ENCODE measurements at regions not wholly inside any gene's neighbourhood (a gene's known extent, or its start where the extent isn't known, plus 50 kb on each side); places are given as distances from the start of the nearest gene placed in this dataset.

DNA sequence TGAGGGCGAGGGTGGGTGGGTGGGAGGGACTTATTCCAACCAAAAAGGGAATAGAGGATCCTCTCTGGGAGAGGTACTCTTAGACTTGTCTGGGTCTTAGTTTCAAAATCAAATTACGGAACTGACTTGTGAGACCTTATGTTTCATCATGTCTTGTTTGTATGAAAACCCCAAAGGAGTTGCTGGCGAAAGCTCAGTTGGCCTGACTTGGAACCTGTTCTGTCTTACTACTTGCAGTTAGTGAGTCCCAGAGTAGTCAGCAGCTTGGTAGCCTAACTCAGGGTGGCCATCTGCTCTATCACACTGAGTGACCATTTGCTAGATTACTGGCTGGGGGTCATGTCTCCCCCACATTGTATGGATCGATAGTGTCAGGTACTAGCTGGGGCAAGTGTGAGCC, 114.9 kb upstream of the MOCS1 start:
- H3K27me3 Mint-ChIP-seq (ENCODE audit: insufficient read depth), result peaks cover 37% of the 10 kb centered on the region
- no peak for TF ChIP-seq CTCF (conservative IDR thresholded peaks at IDR 0.05)
- no peaks in the 10 kb centered on the region for H3K9me3 ChIP-seq (ENCODE audit: control insufficient read depth, low read length)
- no peaks in the 10 kb centered on the region for H3K36me3 Mint-ChIP-seq (ENCODE audit: low read depth)
- H3K9me3 Mint-ChIP-seq, result peaks cover 15% of the 10 kb centered on the region
- H3K27ac Mint-ChIP-seq, result no peak overlapping the region
- H3K4me1 ChIP-seq (ENCODE audit: control insufficient read depth, insufficient read depth, low read length), result no peaks in the 10 kb centered on the region
- no peak overlapping the region for H3K9ac ChIP-seq (ENCODE audit: extremely low read depth, low read length, poor library complexity, severe bottlenecking)
- H3K36me3 ChIP-seq (ENCODE audit: control insufficient read depth, insufficient read depth, low read length), result no peaks in the 10 kb centered on the region
- H3K27me3 ChIP-seq (ENCODE audit: control insufficient read depth, insufficient read depth, low read length, poor library complexity, severe bottlenecking), result peaks cover 38% of the 10 kb centered on the region
- H3K4me3 ChIP-seq (ENCODE audit: low read length), result no peak overlapping the region
- DNase-seq, result no peak
- H3K4me1 Mint-ChIP-seq, result no peaks in the 10 kb centered on the region
- no peak overlapping the region for H3K4me3 Mint-ChIP-seq
- no peak overlapping the region for H3K27ac ChIP-seq (ENCODE audit: low read depth, low read length)
- WGBS, 2 experiments (ENCODE audit: insufficient coverage in 1 of 2, insufficient read length in 1 of 2), result 86 to 95% methylated on average over 2 to 4 of the region's 4 CpGs

DNA sequence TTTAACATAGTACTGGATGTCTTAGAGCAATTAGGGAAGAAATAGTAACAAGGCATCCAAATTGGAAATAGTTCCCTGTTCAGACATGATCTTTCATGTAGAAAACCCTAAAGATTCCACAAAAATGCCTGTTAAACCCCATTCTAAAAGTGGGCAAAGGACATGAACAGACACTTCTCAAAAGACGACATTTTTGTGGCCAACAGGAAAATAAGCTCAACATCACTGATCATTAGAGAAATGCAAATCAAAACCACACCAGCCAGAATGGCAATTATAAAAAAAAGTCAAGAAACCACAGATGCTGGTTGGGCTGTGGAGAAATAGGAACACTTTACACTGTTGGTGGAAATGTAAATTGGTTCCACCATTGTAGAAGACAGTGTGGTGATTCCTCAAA, 109.9 kb upstream of the MOCS1 start:
- Mint-ChIP-seq H3K9me3 (peaks cover 11% of the 10 kb centered on the region), H3K27me3 (ENCODE audit: insufficient read depth) (peaks cover 28% of the 10 kb centered on the region), H3K27ac (no peak overlapping the region), H3K4me1 (no peaks in the 10 kb centered on the region), H3K36me3 (ENCODE audit: low read depth) (no peaks in the 10 kb centered on the region), H3K4me3 (no peak overlapping the region)
- WGBS, 2 experiments (ENCODE audit: insufficient coverage in 1 of 2, insufficient read length in 1 of 2), result 95% methylated on average over 1 of the region's 1 CpG; no CpG with 5 or more reads in 1 of the 2 experiments
- Histone ChIP-seq H3K4me1 (ENCODE audit: control insufficient read depth, insufficient read depth, low read length) (no peaks in the 10 kb centered on the region), H3K27me3 (ENCODE audit: control insufficient read depth, insufficient read depth, low read length, poor library complexity, severe bottlenecking) (peaks cover 12% of the 10 kb centered on the region), H3K9me3 (ENCODE audit: control insufficient read depth, low read length) (no peaks in the 10 kb centered on the region), H3K4me3 (ENCODE audit: low read length) (no peak overlapping the region), H3K9ac (ENCODE audit: extremely low read depth, low read length, poor library complexity, severe bottlenecking) (no peak overlapping the region), H3K36me3 (ENCODE audit: control insufficient read depth, insufficient read depth, low read length) (no peaks in the 10 kb centered on the region), H3K27ac (ENCODE audit: low read depth, low read length) (no peak overlapping the region)
- no peak for DNase-seq
- TF ChIP-seq CTCF (conservative IDR thresholded peaks at IDR 0.05), result no peak

DNA sequence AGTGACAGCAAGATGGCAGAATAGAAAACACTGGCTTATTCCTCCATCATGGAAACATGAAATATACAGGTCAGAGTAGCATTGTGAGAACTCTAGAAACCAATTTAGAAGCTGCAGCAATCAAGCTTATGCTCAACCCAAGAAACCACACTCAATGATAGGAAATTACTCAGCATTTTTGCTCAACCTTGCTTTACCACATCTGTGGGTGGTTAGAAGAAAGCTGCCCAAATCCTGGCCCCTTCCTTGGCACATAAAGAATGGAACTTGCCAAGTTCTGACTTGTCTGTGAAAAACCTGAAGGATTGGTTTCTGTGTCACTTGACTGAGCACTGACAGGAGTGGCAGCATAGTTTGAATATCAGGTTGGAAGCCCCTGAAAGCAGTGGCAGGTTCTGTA, 108.0 kb upstream of the MOCS1 start:
- Mint-ChIP-seq H3K27ac (no peak overlapping the region), H3K4me1 (no peaks in the 10 kb centered on the region), H3K36me3 (ENCODE audit: low read depth) (no peaks in the 10 kb centered on the region), H3K9me3 (peaks cover 11% of the 10 kb centered on the region), H3K27me3 (ENCODE audit: insufficient read depth) (peaks cover 22% of the 10 kb centered on the region), H3K4me3 (no peak overlapping the region)
- Histone ChIP-seq H3K27me3 (ENCODE audit: control insufficient read depth, insufficient read depth, low read length, poor library complexity, severe bottlenecking) (peaks cover 12% of the 10 kb centered on the region), H3K4me3 (ENCODE audit: low read length) (no peak overlapping the region), H3K36me3 (ENCODE audit: control insufficient read depth, insufficient read depth, low read length) (no peaks in the 10 kb centered on the region), H3K9ac (ENCODE audit: extremely low read depth, low read length, poor library complexity, severe bottlenecking) (no peak overlapping the region), H3K9me3 (ENCODE audit: control insufficient read depth, low read length) (no peaks in the 10 kb centered on the region), H3K4me1 (ENCODE audit: control insufficient read depth, insufficient read depth, low read length) (no peaks in the 10 kb centered on the region), H3K27ac (ENCODE audit: low read depth, low read length) (no peak overlapping the region)
- TF ChIP-seq CTCF (conservative IDR thresholded peaks at IDR 0.05), result no peak
- no peak for DNase-seq

Data from endodermal cell (in vitro differentiated cells).